HG02885 (cell line): ENCODE measurements at regions not wholly inside any gene's neighbourhood (a gene's known extent, or its start where the extent isn't known, plus 50 kb on each side); places are given as distances from the start of the nearest gene placed in this dataset.
"Not testable (repeated sequence)": the region's sequence is repeated elsewhere in the genome, so short reads cannot be mapped to it uniquely, and the experiment has no call there.

Experiments used
- ATAC-seq: cut with Tn5 transposase; IDR thresholded peaks from one replicate; pipeline ENCODE4 v1.9.1; 2021; ENCODE audit warnings: mild to moderate bottlenecking; ENCODE audit not compliant: unreplicated experiment, poor library complexity

DNA sequence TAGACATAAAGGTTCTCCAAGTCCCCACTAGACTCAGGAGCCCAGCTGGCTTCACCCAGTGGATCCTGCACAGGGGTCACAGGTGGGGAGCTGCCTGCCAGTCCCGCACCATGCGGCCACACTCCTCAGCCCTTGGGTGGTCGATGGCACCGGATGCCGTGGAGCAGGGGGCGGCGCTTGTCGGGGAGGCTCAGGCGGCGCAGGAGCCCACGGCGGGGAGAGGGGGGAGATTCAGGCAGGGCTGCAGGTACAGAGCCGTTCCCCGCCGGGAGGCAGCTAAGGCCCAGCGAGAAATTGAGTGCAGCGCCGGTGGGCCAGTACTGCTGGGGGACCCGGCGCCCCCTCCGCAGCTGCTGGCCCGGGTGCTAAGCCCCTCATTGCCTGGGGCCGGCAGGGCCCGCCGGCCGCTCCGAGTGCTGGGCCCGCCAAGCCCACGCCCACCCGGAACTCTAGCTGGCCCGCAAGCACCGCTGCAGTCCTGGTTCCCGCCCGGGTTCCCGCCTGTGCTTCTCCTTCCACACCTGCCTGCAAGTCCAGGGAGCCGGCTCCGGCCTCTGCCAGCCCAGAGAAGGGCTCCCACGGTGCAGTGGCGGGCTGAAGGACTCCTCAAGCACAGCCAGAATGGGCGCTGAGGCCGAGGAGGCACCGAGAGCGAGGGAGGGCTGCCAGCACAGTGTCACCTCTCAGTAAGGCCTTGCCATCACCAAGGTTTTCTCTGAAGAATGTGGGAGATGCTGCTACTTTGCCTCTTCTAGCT, 58.4 kb upstream of the PPP1R12A start:
- no peak for ATAC-seq

- ATAC-seq: no peak
These were observed 56.7 kb upstream of the PPP1R12A start for GRCh38 chr12:79991586-79991985.

GRCh38 chr12:79990509-79991338, 55.8 kb upstream of the PPP1R12A start:
- ATAC-seq: not testable (repeated sequence)

GRCh38 chr12:79988368-79988767, 53.5 kb upstream of the PPP1R12A start:
- ATAC-seq: no peak

DNA sequence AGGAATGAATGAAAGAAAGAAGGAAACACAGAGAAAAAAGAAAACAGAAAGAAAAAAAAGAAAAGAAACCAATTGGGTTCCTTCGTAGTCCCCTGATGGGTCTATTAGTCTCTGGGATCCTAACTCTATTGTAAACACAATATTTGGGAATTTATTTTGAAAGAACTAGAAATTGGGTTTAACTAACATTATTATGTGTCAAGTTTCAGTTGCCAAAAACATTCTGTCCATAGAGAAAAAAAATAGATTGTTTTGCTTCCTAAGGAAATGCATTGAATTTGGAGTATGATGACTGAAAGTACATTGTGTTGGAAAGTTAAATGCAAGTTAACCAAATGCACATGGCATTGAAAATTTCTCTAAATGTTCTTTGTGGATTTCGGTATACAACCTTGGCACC, 52.8 kb upstream of the PPP1R12A start:
- no peak for ATAC-seq
